Posterior vena cava (tissue), 2 donors: ENCODE measurements at regions not wholly inside any gene's neighbourhood (a gene's known extent, or its start where the extent isn't known, plus 50 kb on each side); places are given as distances from the start of the nearest gene placed in this dataset.
"Not testable (repeated sequence)": the region's sequence is repeated elsewhere in the genome, so short reads cannot be mapped to it uniquely, and the experiment has no call there.

Experiments used
- DNase-seq: peaks from one replicate; pipeline ENCODE4 v3.0.0-alpha.2; 2020; ENCODE audit warnings: low spot score
- intact Hi-C, 2 donors: fragments of 100-400 bp; cut with DNase I; formaldehyde crosslinking; loops; one replicate each; pipeline versions ENCODE4 v1.14.1 to v1.14.2; 2022 to 2023
- donor health status: DM: yes; HTN: yes; CAD: no.
- donor health status: DM: yes; HTN: yes; CAD: no.

GRCh38 chr3:5699811-5700210, 512.3 kb downstream of the EDEM1 start:
- intact Hi-C loops = no loop called here
- DNase-seq = no peak

- DNase-seq, intact Hi-C loops: not testable (repeated sequence)
Observed at GRCh38 chr3:5701005-5701404, 513.5 kb downstream of the EDEM1 start.

DNA sequence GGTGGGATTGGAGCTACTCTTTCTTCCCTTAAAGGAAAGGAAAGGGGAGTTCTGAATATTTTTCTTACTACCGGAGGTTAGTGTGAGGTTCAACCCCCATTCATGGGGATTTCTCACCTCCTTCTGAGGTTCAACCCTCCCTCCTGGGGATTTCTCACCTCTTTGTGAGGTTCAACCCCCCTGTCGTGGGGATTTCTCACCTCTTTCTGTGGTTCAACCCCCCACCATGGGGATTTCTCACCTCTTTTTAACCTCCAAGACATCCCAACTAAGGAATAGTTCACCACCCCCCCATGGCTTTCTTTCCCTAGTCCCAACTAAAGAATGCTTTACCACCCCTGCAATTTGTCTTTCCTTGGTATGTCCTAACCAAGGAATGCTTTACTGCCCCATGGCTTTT, 520.3 kb downstream of the EDEM1 start:
- intact Hi-C loops = no loop called here
- DNase-seq = no peak

- DNase-seq = no peak
Observed at GRCh38 chr3:5709714-5710113, 522.2 kb downstream of the EDEM1 start.

DNA sequence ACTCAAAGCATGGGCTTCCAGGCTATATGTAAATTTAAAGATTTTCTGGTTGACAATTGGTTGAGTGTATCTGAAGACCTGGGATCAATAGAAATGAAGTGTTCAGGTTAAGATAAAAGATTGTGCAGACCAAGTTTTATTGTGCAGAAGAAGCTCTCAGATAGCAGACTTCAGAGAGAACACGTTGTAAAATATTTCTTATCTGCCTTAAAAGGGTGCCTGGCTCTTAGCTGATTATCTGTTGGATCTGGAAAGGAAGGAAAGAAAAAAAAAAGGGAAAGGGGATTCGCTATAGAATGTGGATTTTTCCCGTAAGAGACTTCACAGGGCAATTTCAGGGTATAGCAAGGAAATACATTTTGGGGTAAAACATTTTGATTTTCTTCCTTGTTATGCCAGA, 523.2 kb downstream of the EDEM1 start:
- DNase-seq = no peak
- intact Hi-C loops = no loop called here

More at GRCh38 chr3:5709714-5710113, 522.2 kb downstream of the EDEM1 start:
- intact Hi-C loops = no loop called here

DNA sequence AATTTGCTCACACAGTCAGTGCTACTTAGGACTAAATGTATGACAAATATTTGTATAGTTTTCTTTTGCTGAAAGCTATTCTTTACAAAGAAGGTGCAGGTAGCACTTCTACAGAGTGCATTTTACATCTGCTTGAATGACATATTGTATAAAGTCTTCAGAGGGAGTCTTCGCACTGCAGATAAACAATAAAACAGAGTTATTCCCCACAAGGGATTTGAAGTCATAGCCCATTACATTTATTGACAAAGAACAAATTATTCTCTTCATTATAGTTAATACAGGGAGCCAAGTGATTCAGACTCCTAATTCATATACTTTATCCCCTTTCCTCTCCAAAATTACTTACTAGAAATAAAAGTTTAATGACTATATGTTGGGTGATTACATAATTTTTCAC, 529.7 kb downstream of the EDEM1 start:
- intact Hi-C loops = no loop called here
- no peak for DNase-seq

GRCh38 chr3:5719668-5720067, 532.2 kb downstream of the EDEM1 start:
- intact Hi-C loops, DNase-seq: not testable (repeated sequence)

- intact Hi-C loops = no loop called here
Observed at GRCh38 chr3:5725801-5726200, 538.3 kb downstream of the EDEM1 start.

GRCh38 chr3:5726621-5727020, 539.1 kb downstream of the EDEM1 start:
- DNase-seq = no peak
- intact Hi-C loops = no loop called here

More at GRCh38 chr3:5725801-5726200, 538.3 kb downstream of the EDEM1 start:
- DNase-seq = no peak

DNA sequence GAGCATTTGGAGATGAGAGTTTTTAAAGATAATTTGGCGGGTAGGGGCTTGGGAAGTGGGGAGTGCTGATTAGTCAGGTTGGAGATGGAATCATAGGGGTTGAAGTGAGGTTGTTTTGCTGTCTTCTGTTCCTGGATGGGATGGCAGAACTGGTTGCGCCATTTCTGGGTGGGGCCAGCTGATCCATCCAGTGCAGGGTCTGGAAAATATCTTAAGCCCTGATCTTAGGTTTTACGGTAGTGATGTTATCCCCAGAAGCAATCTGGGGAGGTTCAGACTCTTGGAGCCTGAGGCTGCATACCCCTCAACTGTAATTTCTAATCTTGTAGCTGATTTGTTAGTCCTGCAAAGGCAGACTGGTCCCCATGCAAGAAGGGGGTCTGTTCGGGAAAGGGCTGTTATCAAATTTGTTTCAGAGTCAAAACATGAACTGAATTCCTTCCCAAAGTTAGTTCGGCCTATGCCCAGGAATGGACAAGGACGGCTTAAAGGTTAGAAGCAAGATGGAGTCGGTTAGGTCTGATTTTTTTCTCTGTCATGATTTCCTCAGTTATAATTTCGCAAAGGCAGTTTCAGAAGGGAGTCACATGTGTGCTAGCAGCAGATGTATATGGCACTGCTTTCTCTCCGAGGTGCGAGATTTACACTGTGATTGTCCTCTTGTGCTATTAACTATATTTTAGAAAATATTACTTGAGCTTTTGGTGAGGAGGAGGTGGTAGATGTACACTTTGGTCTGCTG, 540.4 kb downstream of the EDEM1 start:
- no peak for DNase-seq
- intact Hi-C loops = no loop called here

DNA sequence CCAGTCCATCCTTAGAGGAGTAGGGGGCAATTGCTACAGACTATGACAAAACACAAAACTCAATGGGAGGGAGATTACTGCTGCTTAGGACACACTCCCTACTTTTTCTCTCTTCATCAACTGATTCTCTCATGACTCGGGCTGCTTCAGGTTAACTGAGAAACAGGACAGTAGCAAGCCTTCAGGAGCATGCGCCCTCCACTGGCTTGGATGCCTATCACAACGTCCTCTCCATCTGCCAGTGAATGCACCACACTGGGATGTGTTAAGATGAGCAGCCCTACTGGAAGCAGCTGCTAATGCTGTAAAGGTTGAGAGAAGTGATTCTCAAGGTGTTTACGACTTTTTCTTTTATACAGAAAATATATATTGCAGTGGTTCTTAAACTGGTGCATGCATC, 542.3 kb downstream of the EDEM1 start:
- intact Hi-C loops = no loop called here
- no peak for DNase-seq

GRCh38 chr3:5731100-5731499, 543.6 kb downstream of the EDEM1 start:
- intact Hi-C loops = no loop called here
- DNase-seq = no peak

GRCh38 chr3:5732081-5732480, 544.6 kb downstream of the EDEM1 start:
- no peak for DNase-seq
- intact Hi-C loops = no loop called here

DNA sequence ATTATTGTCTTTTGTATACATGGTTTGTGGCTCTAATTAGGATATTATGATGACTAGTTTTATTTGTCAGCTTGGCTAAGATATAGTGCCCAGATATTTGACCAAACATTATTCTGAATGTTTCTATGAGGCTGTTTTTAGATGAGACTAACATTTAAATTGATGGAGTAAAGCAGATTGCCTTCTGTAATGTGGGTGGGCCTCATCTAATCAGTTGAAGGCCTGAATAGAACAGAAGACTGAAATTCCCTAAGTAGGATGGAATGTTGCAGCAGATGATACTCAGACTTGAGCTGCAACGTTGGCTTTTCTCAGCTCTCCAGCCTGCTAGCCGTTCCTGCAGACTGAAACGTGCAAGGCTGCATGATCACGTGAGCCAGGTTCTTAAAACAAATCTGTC, 546.5 kb downstream of the EDEM1 start:
- no peak for DNase-seq
- intact Hi-C loops = no loop called here

- DNase-seq = no peak
- intact Hi-C loops = no loop called here
Observed at GRCh38 chr3:5735896-5736295, 548.4 kb downstream of the EDEM1 start.

GRCh38 chr3:5739299-5739935, 551.9 kb downstream of the EDEM1 start:
- intact Hi-C loops = no loop called here
- no peak for DNase-seq

DNA sequence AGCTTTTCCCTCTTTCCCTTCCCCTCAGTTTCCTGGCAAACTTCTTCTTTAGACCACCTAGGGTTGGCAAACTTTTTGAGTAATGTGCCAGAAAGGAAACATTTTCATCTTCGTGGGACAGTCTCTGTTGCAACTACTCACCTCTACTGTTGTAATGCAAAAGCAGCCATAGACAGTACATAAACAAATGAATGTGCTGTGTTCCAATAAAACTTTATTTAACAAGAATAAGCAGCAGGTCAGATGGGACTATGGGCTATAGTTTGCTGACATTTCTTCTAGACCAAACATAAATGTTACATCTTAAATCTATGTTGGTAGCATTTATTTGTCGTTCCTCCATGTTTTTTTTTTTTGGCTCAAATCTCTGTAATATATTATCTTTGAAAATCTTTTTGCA, 552.4 kb downstream of the EDEM1 start:
- no peak for DNase-seq
- intact Hi-C loops = no loop called here

DNA sequence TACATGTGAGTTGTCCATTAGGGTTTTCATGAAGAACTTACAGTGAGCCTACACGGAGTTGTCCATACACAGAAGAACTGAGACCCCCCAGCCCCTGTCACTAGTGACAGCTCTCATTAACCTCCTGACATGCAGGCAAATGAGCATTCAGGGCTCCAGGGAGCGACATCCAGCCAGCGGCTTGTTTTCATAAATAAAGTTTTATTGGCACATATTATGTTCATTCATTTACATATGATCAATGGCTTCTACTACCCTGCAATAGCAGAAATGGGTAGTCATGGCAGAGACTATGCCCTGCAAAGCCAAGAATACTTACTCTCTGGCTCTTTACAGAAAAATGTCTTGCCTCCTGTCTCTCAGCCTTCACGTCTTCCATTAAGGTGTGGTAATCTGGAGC, 553.5 kb downstream of the EDEM1 start:
- DNase-seq = no peak
- intact Hi-C loops = no loop called here

- no peak for DNase-seq
- intact Hi-C loops = no loop called here
Observed at GRCh38 chr3:5750091-5750490, 562.6 kb downstream of the EDEM1 start.

DNA sequence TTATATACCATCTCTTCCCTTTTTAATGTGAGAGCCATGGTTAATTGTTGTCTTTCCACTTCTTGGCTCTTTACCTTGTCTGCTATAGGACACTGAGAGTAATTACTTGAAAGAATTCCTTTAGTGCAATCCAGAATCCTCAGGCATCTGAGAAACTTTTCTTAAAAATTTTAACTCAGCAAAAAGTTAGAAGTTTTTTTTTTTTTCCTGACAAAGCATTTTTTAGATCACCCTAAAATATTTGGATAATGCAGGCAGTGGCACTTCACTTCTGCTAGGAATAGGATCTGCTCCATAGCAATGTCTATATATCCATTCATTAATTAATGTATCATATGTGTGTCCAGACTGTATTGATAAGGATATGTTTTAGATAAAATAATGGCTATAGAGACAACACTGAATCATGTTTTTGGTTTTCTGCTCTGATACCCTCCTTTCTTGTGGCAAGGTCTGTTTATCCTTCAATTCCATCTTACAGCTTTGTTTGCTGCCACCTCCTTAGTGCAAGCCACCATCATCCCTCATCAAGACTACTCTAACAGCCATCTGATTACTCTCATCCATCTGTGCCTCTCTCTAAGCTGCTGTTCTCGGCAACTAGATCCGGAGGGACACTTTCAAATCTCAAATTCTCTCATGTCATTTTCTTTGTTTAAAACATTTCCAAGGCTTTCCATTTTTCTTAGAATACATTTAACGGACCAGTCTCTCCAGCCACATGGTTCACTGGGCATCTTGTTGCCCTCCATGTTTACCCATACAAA, 563.5 kb downstream of the EDEM1 start:
- intact Hi-C loops = no loop called here
- DNase-seq = no peak
